GM18505 (cell line): ENCODE measurements at regions not wholly inside any gene's neighbourhood (a gene's known extent, or its start where the extent isn't known, plus 50 kb on each side); places are given as distances from the start of the nearest gene placed in this dataset.

ENCODE experiments used
- ATAC-seq: cut with Tn5 transposase; IDR thresholded peaks from one replicate; pipeline ENCODE4 v1.9.1; 2021; ENCODE audit not compliant: unreplicated experiment
- POLR2A ChIP-seq: IDR thresholded peaks from 4 replicates; pipeline ENCODE4 v1.6.1; 2011; ENCODE audit warnings: borderline replicate concordance; ENCODE audit not compliant: insufficient read depth, insufficient read length; ENCODE audit errors: extremely low read depth

DNA sequence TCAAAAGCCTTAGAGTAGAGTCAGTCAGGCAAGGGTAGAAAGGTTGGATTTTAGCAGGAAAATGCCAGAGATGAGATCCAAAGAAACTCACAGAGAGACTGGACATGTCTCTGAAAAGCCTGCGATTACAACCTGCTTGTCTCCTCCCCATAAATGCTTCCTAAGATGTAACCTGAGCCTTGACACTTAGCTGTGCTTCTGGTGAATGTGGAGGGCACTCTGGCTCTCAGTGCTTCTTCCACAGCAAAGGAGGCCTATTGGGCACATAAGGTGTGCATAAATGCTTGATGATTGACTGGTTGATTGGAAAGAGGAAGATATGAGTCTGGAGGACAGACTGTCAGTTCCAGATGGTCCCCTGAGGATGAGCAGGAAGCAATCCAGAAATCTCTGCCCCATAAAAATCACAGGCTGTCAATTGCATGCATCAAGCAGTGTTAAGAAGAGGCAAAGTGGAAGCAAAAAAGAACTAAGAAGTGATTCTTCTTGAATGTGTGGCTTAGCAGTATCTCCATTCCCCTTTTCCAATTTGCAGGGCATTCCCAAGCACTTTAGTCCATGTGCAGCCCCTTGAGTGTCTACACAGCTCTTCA lies 236.2 kb upstream of the RRP15 start:
- TF ChIP-seq POLR2A = no peak
- no peak for ATAC-seq

DNA sequence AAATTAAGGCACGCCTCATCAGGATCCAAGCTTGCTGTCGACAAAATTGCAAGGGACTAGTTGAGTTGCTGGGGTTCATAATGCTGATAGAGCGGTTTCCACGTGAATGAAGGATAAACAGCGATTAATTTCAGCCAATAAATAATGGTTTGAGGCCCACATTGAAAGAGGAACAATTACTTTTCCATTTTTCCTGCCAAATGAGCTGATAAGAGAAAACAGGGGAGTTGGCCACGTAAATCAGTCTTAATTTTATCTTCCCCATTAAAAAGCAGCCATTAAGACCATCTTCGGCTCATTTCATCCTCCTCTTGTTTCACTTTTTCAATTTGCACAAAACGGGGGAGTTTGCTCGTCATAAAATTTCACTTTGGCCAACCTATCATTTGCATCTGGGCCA lies 235.5 kb upstream of the RRP15 start:
- TF ChIP-seq POLR2A = no peak

DNA sequence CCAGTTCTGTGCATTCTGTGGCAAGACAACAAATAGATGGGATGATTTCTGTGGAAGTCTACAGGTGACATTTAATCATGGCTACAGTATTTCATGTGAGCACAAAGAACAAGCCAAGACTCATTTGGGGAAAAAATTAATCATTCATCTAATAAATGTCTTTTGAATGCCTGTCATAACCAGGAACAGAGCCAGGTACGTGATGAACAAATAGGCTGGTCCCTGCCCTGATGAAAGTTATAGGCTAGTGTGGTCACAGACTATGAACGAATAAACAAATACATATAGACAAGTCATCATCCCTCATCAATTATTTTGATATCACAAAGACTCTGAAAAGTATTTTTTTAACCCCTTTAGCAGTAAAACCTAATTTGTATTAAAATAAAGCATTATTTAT lies 226.4 kb upstream of the RRP15 start:
- no peak for TF ChIP-seq POLR2A
- no peak for ATAC-seq

More for the DNA sequence above, 235.5 kb upstream of the RRP15 start:
- ATAC-seq = no peak

DNA sequence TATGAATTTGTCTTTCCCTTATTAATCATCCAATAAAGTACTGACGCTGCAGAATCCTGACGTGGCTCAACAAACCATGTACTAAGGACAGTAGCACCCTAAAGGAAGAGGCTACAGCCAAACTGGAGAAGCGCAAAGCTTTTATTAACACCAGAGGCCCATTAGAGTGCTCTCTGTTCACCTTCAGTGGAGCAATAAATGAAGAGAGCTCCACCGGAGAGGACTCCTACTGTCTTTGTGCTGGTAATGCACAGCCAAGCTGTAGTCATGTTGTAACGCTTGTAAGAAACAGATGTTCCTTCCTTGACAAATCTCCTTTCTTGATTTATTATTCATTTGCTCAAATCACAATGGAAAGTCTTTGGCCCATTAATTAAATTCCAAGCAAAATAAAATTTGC lies 220.7 kb upstream of the RRP15 start:
- TF ChIP-seq POLR2A = no peak
- no peak for ATAC-seq

DNA sequence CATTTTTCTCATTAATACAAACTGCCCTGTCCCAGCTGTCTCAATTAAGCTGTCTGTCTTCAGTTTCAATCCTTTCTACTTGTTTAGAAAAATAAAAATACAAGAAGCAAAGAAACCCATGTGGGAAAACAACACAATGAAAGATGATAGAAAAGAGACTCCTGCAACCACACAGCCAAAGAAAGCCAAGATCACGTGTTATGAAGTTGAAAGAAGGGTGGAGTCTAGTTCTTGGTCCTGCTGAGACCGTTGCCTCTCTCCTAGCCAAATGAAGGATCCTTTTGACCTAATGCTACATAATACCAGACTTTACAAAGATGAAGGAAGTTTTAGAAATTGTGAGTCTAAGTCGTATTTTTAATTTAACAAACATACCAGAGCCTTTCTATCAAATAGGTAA lies 218.8 kb upstream of the RRP15 start:
- no peak for TF ChIP-seq POLR2A
- ATAC-seq = no peak

DNA sequence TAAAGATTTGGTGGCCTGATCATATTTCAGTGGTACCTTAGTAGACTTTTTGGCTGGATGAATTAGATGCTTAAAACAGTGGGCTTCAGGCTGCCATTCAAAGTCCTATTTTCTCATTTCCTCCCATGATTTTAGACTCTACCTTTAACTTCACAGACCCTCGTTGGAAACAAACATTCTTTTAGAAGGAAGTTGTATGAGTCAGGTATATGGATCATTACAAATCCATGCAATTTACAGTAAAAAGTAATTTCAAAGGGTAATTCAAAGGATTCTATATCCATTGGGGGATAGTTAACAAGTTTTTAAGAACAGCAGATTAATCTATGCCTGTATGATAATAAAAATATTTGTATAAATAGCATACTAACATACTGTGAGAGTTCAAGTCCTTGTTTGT lies 216.9 kb upstream of the RRP15 start:
- no peak for TF ChIP-seq POLR2A
- no peak for ATAC-seq

DNA sequence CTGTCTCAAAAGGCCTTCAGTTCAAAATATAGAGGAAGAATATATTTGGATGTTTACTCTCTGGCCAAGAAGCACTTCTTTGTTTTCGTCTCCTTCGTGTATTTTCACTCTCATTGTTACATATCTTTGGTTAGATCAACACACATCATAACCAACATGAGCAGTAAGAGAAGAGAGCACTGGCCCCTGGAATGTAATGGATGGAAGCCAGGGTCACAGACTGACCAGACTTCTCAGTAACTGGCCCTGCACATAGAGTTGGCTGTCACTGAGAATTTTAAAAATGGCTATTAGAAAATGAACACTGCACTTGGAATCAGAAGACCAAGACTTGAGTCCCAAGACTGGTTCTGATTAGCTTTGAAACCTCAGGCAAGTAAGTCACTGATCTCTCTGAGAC lies 215.9 kb upstream of the RRP15 start:
- no peak for TF ChIP-seq POLR2A
- ATAC-seq = no peak

DNA sequence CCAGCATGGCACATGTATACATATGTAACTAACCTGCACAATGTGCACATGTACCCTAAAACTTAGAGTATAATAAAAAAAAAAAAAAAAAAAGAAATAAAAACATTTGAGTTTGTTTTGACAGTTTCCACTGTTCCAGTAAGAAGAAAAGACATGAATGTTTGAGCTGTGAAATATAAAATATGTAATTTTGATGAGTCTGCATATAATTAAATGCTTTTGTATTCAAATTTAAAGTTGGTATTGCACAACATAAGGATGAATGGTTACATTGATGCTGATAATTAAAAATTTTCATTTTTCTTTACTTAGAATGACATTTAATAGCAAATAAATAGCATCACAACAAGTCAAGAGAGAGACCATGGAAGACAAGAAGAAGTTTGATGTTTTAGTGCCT lies 212.0 kb upstream of the RRP15 start:
- no peak for TF ChIP-seq POLR2A
- ATAC-seq = no peak

DNA sequence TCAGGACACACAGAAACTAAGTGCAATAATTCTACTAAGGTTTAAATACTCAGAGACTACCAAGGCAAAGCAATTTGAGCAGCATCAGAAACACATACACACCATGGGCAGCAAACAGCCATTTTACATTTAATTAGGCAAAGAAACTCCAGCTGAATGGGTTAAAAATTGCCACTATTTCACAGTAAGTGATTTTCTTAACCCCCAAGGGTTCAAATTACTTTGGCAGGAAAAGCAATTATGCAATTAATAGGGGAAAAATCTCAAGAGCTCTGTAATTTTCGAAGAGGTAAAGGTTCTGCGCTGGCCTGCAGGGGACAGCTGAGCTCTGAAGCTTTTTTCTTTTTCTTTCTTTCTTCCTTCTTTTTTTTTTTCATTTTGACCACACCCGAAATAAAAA lies 206.2 kb upstream of the RRP15 start:
- no peak for TF ChIP-seq POLR2A
- no peak for ATAC-seq

DNA sequence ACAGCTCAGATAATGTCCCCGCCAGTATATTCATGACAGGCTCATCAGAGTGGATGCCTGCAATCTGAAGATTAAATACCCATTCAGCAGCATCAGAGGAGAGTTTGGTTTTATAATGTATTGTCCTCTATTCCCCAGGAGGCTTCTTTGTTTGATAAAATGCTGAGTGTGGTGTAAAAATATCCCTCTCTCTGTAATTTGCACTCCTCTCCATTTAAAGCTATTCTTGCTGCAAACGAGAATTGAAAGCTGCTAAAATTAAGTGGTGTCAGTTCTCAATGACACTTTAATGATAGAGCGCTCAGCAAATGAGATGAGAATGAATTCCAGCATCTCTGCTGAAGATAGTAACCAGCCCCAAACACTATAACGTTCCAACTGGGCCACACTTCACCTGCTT lies 205.7 kb upstream of the RRP15 start:
- no peak for ATAC-seq
- TF ChIP-seq POLR2A = no peak

DNA sequence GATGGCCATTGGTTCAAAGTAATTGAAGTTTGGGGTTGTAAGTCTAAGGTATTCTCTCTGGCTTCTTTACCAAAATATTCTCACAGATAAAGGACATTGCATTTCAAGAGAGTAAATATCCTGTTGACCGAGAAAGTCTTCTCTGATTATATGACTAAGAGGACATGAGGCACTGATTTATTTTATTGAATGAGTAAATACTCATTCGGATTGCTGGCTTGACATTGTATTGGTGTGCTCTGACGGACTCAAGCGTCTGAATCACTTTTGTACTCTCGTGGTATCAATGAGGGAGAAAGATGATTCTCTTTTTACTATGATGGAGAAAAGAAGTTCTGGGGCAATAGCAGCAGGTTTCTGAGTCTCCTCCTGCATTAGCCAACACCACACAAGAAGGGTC lies 205.3 kb upstream of the RRP15 start:
- ATAC-seq = no peak
- TF ChIP-seq POLR2A = no peak

DNA sequence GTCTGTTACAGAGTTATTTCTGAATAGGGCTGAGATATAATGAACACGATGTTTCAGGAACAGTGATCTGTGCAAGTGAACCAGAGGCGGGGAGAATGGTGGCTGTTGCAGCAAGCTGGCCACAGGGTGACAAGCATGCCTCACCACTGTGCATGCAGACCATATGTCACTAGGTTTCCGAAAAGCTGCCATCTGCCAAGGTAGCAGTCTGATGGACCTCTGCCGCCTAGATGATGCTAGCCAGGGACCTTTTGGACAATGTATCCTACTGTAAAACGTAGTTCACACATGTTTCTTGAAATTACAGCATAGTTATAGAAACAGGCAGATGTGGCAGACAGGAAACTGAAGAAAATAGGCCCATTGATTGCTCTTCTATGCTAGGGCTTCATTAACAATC lies 204.2 kb upstream of the RRP15 start:
- ATAC-seq = no peak
- TF ChIP-seq POLR2A = no peak

DNA sequence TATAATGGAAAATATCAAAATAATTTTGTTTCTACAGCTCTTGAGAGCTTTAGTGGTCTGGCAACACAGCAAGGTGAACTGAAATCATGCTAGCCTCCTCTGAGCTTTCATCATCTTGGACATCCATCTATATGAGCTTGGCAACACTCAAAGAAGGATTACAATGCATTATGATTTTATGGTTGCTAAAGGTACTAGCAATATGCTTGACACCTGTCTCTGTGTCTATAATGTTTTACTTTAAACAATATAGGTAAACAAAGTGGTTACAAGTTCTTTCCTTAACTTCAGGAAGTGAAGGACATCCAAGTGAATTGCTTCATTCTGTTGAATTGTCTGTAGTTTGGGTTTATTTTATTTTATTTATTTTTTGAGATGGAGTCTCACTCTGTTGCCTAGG lies 203.7 kb upstream of the RRP15 start:
- TF ChIP-seq POLR2A = no peak
- ATAC-seq = no peak

DNA sequence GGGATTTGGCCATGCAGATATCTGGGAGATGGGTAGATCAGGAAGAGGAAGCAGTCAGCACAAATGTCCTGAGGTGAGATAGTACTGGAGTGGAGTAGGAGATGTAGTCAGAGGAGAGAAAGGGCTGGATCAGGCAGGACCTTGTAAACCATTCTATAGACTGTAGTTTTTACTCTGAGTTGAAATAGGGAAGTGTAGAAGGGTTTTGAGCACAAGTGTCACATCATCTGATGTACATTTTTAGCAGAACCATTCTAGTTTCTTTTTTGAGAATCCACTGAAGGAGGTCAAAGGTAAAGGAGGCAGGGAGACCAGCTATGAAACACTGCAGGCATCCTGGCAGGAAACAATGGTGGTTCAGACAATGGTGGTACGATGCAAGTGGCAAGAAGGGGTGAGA lies 194.6 kb upstream of the RRP15 start:
- TF ChIP-seq POLR2A = no peak
- ATAC-seq = no peak

DNA sequence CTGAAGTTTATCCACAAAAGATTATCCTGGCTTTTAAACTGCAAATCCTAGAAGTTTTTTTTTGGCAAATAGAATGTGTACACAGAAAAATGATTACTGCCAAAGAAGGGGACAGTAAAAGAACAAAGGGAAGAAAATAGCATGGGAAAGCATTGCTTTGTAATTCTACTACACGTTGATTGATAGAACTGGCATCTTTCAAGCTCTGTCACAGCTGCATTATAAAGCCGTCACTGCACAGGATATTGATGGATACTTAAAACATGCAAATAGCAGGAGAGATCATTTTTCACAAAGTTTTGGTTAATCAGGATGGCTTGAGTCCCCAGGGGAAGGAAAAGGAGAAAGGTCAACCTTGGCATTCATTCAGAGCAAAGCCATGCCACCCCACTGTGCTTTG lies 183.7 kb upstream of the RRP15 start:
- no peak for ATAC-seq
- no peak for TF ChIP-seq POLR2A

DNA sequence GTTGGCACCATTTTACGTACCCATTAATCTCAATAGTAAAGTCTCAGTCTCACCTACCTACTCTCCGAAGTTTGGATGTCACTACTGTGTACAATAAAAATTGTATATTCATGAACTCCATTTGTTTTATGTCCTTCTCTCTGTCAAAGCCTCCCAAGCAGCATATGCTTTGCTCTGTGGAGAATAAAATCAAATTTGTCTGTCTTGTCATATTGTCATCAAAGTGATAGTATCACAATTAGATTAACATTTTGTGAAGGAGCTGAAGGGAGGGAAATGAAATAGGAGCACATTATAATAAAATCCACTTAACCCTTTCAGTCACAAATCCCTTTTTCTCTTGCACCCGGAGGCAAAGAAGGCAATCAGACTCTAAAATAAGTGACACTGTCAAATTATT lies 177.1 kb upstream of the RRP15 start:
- no peak for TF ChIP-seq POLR2A
- ATAC-seq = no peak

DNA sequence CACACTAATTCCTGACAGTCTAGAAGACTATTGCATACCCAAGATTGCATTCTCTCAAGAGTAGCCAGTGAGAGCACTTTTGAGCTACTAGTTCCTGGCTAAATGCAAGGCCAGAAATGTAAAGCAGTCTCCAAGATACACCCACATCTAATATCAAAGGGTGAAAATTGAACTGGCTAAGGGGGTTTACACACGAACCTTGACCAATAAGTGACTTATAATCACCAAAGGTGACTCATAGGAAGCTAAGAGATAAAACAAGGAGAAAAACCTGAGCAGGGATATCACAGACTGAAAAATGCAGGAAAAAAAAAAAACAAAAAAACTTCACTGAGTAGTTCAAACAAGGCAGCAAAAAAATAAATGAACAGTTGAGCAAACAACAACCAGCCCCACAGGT lies 172.2 kb upstream of the RRP15 start:
- no peak for TF ChIP-seq POLR2A
- ATAC-seq = no peak
